HFF-Myc (cell line): ENCODE measurements at regions not wholly inside any gene's neighbourhood (a gene's known extent, or its start where the extent isn't known, plus 50 kb on each side); places are given as distances from the start of the nearest gene placed in this dataset.

Experiments used
- DNase-seq: peaks from one replicate; pipeline ENCODE4 v3.0.0-alpha.2; 2011; ENCODE audit warnings: low read depth; ENCODE audit errors: extremely low read depth
- H3K4me3 ChIP-seq: replicated peaks from 2 replicates; pipeline ENCODE4 v1.5.1; 2011; ENCODE audit warnings: low read depth, mild to moderate bottlenecking, control low read depth, low read length
- CTCF ChIP-seq: IDR thresholded peaks from 2 replicates; pipeline ENCODE4 v1.5.1; 2012; ENCODE audit warnings: mild to moderate bottlenecking, low read depth, low read length, control low read depth; ENCODE audit errors: missing control alignments

DNA sequence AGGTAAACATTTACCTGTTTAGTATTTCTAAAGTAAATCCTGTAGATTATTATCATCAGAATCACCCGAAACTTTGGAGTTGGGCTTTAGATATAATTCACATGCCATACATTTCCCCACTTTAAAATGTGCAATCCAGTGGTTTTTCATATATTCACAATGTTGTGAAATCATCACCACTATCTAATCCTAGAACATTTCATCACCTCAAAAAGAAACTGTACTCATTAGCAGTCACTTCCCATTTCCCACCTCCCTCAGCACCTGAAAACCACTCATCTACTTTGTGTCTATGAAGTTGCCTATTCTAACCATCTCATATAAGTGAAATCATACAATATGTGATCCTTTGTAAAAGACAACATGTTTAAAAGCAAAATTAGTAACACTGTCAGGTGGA is 182.6 kb downstream of the FZD1 start:
- no peak overlapping the region for H3K4me3 ChIP-seq
- no peak for DNase-seq
- no peak for TF ChIP-seq CTCF

- no peak overlapping the region for H3K4me3 ChIP-seq
- no peak for DNase-seq
- TF ChIP-seq CTCF: no peak
These were observed 191.2 kb downstream of the FZD1 start for GRCh38 chr7:91455411-91455810.

GRCh38 chr7:91457208-91457607 is 193.0 kb downstream of the FZD1 start:
- TF ChIP-seq CTCF: no peak
- no peak overlapping the region for H3K4me3 ChIP-seq
- no peak for DNase-seq

DNA sequence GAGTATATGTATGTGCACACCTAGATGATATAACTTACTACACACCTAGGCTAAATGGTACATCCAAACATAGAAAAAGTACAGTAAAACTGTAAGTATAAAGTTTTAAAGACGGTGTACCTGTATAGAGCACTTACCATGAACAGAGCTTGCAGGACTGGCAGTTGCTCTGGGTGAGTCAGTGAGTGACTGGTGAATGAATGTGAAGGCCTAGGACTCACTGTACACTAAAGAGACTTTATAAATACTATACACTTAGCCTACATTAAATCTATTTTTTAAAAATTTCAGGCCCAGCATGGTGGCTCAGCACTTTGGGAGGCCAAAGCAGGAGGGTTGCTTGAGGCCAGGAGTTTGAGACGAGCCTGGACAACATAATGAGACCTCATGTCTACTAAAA is 195.3 kb downstream of the FZD1 start:
- H3K4me3 ChIP-seq: no peak overlapping the region
- DNase-seq: no peak
- no peak for TF ChIP-seq CTCF

GRCh38 chr7:91462316-91462715 is 198.1 kb downstream of the FZD1 start:
- H3K4me3 ChIP-seq: no peak overlapping the region
- no peak for TF ChIP-seq CTCF
- no peak for DNase-seq

- H3K4me3 ChIP-seq: no peak overlapping the region
- no peak for TF ChIP-seq CTCF
- DNase-seq: no peak
These were observed 199.1 kb downstream of the FZD1 start for GRCh38 chr7:91463330-91463729.

GRCh38 chr7:91465595-91466061 is 201.4 kb downstream of the FZD1 start:
- no peak for DNase-seq
- H3K4me3 ChIP-seq: no peak overlapping the region
- no peak for TF ChIP-seq CTCF
